Activated naive CD4-positive, alpha-beta T cell treated with anti-CD3 and anti-CD28 coated beads for 36 hours (primary cell): ENCODE measurements at regions not wholly inside any gene's neighbourhood (a gene's known extent, or its start where the extent isn't known, plus 50 kb on each side); places are given as distances from the start of the nearest gene placed in this dataset.
A peak's percentile ranks its signal among the peaks of the same experiment; 100 is the strongest.

Experiments used
- CTCF ChIA-PET: fragments of 350-600 bp; sonication (Branson Sonifier 250); formaldehyde crosslinking; loops from one replicate; lab custom pipeline; 2021; ENCODE audit warnings: antibody characterized with exemption; lab: Charles Lee
- DNase-seq: peaks from one replicate; pipeline ENCODE4 v3.0.0-alpha.2; 2020
- H3K27ac Mint-ChIP-seq: one replicate; pipeline ENCODE4 v1.8.0; 2021; ENCODE audit warnings: mild to moderate bottlenecking, mixed read lengths
- H3K27me3 Mint-ChIP-seq: one replicate; pipeline ENCODE4 v1.8.0; 2021; ENCODE audit warnings: low read depth, mixed read lengths
- H3K36me3 Mint-ChIP-seq: one replicate; pipeline ENCODE4 v1.8.0; 2021; ENCODE audit warnings: low read depth, mixed read lengths
- H3K4me1 Mint-ChIP-seq: one replicate; pipeline ENCODE4 v1.8.0; 2021; ENCODE audit warnings: low read depth, mixed read lengths
- H3K4me3 Mint-ChIP-seq: one replicate; pipeline ENCODE4 v1.8.0; 2021; ENCODE audit warnings: mild to moderate bottlenecking, moderate library complexity, mixed read lengths
- H3K9me3 Mint-ChIP-seq: one replicate; pipeline ENCODE4 v1.8.0; 2021; ENCODE audit warnings: mixed read lengths
- intact Hi-C: fragments of 100-400 bp; cut with micrococcal nuclease; formaldehyde crosslinking; loops from one replicate; pipeline ENCODE4 v1.15.1; 2023

DNA sequence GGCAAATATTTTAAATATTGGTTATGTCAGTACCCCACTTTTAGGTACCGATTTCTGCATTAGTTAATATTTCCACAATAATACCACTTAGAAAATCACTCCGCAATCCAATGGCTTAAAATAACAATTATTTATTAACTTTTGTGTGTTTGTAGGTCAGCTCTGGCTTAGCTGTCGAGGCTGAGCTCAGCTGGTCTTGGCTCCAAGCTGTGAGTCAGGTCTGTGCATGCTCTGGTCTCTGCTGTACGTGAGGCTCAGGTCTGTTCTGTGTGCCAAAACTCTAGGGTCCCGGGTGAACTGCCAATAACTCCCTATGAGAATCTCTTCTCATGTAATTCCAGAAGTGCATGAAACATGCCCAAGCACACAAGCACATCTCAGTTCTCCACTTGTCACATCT lies 245.8 kb upstream of the GK2 start:
- H3K4me3 Mint-ChIP-seq: no peak overlapping the region
- DNase-seq: no peak
- H3K36me3 Mint-ChIP-seq: no peaks in the 10 kb centered on the region
- H3K9me3 Mint-ChIP-seq: peaks cover 2% of the 10 kb centered on the region
- intact Hi-C loops: no loop called here
- H3K4me1 Mint-ChIP-seq: peaks cover 3% of the 10 kb centered on the region
- CTCF ChIA-PET: no interaction called here
- H3K27ac Mint-ChIP-seq: no peak overlapping the region
- H3K27me3 Mint-ChIP-seq: no peaks in the 10 kb centered on the region

DNA sequence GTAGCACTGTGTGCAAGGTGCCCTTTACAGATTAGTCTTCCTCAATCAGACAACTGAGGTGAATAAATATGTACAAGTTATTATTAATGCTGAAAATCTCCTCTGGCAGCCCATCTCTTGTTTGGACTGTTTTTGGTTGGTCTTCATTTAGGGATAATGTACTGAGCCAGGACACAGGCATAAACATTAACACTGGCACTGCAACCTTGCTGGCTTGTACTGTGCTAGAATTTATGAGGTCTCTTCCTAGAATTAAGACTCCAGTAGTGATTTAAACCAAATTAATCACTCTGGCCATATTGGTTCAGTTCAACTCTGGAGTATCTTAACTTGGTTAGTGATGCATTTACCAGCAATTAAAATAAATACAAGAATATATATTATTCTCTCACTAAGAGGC lies 244.7 kb upstream of the GK2 start:
- H3K4me1 Mint-ChIP-seq: peaks cover 3% of the 10 kb centered on the region
- H3K4me3 Mint-ChIP-seq: no peak overlapping the region
- CTCF ChIA-PET: no interaction called here
- peaks cover 2% of the 10 kb centered on the region for H3K9me3 Mint-ChIP-seq
- no peak for DNase-seq
- H3K27ac Mint-ChIP-seq: no peak overlapping the region
- H3K36me3 Mint-ChIP-seq: no peaks in the 10 kb centered on the region
- intact Hi-C loops: no loop called here
- peaks cover 2% of the 10 kb centered on the region for H3K27me3 Mint-ChIP-seq

DNA sequence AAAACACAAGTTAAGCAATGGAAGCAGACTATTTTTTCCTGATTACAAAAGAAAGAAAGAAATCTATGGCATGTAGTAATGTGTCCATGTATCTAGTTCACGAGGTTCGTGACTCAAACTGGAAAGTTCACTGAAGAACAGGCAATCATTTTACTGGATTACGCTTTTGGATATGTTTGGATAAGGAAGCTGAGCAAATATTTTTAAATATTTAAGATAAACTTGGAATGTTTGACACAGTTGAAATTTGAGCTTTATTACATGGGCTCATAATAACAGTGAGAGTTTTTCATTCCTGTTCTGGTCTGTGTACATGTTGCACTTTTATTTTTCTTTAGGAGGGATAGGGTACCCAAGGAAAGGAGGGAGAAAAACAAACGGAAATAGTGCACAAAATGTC lies 244.2 kb upstream of the GK2 start:
- peaks cover 2% of the 10 kb centered on the region for H3K27me3 Mint-ChIP-seq
- H3K27ac Mint-ChIP-seq: no peak overlapping the region
- DNase-seq: no peak
- H3K9me3 Mint-ChIP-seq: peaks cover under 1% of the 10 kb centered on the region
- no peak overlapping the region for H3K4me3 Mint-ChIP-seq
- peaks cover 3% of the 10 kb centered on the region for H3K4me1 Mint-ChIP-seq
- no peaks in the 10 kb centered on the region for H3K36me3 Mint-ChIP-seq
- CTCF ChIA-PET: no interaction called here
- intact Hi-C loops: no loop called here

DNA sequence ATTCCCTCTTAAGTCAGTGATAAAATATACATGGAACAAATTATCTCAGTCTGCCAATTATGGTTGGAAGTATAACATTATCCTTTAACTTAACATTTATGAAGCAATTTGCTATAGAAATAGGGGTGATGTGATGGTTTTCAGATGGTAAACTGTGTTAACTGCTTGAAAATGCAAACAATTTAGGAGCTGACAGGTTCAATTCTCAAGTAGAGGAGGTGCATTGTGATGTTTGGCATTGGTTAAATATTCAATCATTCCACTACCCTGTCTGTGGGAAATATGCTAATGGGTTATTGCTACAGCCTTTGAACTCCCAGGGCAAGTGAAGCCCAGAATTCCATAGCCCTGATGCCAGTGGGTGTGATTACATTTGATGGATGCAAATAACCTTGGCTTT lies 243.4 kb upstream of the GK2 start:
- CTCF ChIA-PET: no interaction called here

DNA sequence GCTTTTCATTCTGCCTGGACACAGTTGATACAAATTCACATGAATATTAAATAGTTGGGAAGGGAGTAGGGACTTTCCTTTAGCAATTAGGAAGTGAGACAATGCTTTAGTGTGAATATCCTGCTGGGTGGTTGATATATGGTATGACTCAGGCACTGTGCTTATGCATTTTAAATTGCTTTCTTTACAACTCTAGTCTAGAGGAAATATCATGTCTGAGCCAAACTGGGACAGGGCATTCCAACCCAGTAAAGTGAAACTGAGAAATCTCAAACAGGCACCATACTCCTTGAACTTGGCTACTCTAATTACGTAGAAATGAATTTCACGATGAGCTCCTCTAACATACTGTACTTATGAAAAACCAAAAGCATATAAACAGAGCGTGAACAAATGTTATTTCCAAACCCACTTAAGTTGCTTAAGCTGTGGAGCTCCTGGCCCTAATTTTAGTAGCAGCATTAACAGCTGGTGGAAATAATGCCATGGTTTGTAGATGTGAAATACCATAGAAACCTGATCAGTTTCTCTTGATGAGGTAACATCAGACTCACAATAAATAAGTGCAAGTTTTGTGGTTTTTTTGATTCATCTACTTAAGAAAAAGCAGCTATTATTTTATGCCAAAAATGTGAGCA lies 242.9 kb upstream of the GK2 start:
- H3K36me3 Mint-ChIP-seq: no peaks in the 10 kb centered on the region
- H3K27ac Mint-ChIP-seq: no peak overlapping the region
- H3K9me3 Mint-ChIP-seq: no peaks in the 10 kb centered on the region
- peaks cover 2% of the 10 kb centered on the region for H3K27me3 Mint-ChIP-seq
- intact Hi-C loops: no loop called here
- CTCF ChIA-PET: no interaction called here
- no peak for DNase-seq
- H3K4me1 Mint-ChIP-seq: peaks cover 3% of the 10 kb centered on the region
- no peak overlapping the region for H3K4me3 Mint-ChIP-seq

More for the DNA sequence above, 243.4 kb upstream of the GK2 start:
- H3K9me3 Mint-ChIP-seq: no peaks in the 10 kb centered on the region
- H3K27ac Mint-ChIP-seq: no peak overlapping the region
- H3K4me1 Mint-ChIP-seq: peaks cover 3% of the 10 kb centered on the region
- H3K27me3 Mint-ChIP-seq: peaks cover 2% of the 10 kb centered on the region
- H3K36me3 Mint-ChIP-seq: no peaks in the 10 kb centered on the region
- intact Hi-C loops: no loop called here
- no peak overlapping the region for H3K4me3 Mint-ChIP-seq
- no peak for DNase-seq

DNA sequence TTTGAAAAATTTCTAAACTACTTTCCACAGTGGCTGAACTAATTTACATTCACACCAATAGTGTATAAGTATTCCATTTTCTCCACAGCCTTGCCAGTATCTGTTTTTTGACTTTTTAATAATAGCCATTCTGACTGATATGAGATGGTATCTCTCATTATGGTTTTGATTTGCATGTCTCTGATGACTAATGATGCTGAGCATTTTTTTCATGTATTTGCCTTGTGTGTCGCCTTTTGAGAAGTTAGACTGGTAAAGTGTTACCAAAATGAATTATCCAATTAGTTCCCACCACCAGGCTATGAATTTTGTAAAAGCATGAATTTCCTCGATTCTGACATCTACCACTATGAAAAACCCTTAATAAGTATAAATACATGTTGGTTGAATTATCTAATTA lies 242.2 kb upstream of the GK2 start:
- H3K4me1 Mint-ChIP-seq: peaks cover 3% of the 10 kb centered on the region
- no peaks in the 10 kb centered on the region for H3K9me3 Mint-ChIP-seq
- H3K36me3 Mint-ChIP-seq: no peaks in the 10 kb centered on the region
- no peak overlapping the region for H3K27ac Mint-ChIP-seq
- H3K4me3 Mint-ChIP-seq: no peak overlapping the region
- intact Hi-C loops: no loop called here
- CTCF ChIA-PET: no interaction called here
- H3K27me3 Mint-ChIP-seq: peaks cover 2% of the 10 kb centered on the region
- no peak for DNase-seq

DNA sequence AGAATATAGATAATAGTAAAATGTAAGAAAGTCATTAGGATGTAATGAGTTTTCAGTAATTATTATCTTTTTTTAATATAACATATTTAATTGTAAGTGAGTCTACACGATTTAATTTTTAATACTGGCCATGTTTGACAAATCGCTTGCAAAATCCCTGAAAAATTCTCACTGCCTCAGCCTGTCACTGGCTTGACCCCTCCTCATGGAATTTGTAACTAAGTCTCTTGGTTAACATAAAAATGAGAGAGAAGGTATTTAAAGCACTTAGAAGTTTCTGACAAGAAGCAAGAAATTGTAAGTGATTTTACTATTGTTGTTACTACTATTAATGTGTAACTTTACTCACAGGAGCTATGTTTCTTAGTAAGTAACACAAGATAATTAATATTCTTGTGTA lies 237.9 kb upstream of the GK2 start:
- H3K9me3 Mint-ChIP-seq: no peaks in the 10 kb centered on the region
- CTCF ChIA-PET: no interaction called here
- H3K27ac Mint-ChIP-seq: no peak overlapping the region

DNA sequence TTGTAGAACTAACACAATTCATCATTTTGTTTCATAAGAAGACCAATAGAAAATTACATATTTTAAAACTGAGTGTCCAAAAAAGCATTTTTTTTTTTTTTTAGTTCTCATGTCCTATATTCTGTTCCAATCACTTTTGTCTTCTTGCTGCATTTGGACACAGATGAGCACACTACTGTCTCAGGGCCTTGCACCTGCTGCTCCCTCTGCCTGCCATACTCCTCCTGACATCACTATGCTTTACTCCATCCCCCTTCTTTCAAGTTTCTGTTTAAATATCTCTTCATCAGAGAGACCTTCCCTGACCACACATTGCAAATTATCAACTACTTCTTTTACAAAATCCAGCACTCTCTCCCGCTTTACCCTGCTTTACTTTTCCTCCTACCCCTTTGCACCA lies 230.7 kb upstream of the GK2 start:
- Mint-ChIP-seq H3K27me3 (peaks cover 2% of the 10 kb centered on the region), H3K9me3 (no peaks in the 10 kb centered on the region), H3K4me1 (no peaks in the 10 kb centered on the region), H3K4me3 (no peak overlapping the region), H3K36me3 (no peaks in the 10 kb centered on the region), H3K27ac (no peak overlapping the region)
- no peak for DNase-seq
- CTCF ChIA-PET: interaction anchor here (0.6 kb wide), 1 partner anchor 36 kb away, joined by 3 read pairs; no protein-coding TSS in a partner anchor
- intact Hi-C loops: no loop called here

More for the DNA sequence above, 237.9 kb upstream of the GK2 start:
- Mint-ChIP-seq H3K27me3 (peaks cover 4% of the 10 kb centered on the region), H3K36me3 (no peaks in the 10 kb centered on the region), H3K4me3 (no peak overlapping the region), H3K4me1 (peaks cover 3% of the 10 kb centered on the region)
- intact Hi-C loops: no loop called here
- DNase-seq: no peak

DNA sequence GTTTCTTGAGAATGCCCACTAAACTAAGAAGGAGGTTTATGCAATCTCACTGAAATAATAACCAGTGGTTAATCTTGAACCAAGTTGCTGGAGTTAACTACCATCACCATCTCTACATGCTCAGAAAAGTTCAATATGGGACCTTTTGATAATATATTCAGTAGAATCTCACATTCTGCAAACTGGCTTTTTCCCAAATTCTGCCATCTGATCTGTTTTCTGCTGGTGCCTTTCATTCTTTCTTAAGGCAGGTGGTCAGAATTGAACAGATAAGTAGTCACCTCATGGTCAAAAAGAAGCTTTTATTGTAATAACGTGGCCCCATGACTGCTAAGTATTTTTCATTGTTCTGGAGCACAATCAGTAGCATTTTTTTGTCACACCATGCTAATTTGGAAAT lies 229.0 kb upstream of the GK2 start:
- H3K27ac Mint-ChIP-seq: no peak overlapping the region
- H3K9me3 Mint-ChIP-seq: no peaks in the 10 kb centered on the region
- intact Hi-C loops: no loop called here
- CTCF ChIA-PET: interaction anchor here (0.5 kb wide), 1 partner anchor 123 kb away, joined by 3 read pairs; no protein-coding TSS in a partner anchor
- no peak for DNase-seq
- no peak overlapping the region for H3K4me3 Mint-ChIP-seq
- no peaks in the 10 kb centered on the region for H3K4me1 Mint-ChIP-seq
- no peaks in the 10 kb centered on the region for H3K36me3 Mint-ChIP-seq
- peaks cover 1% of the 10 kb centered on the region for H3K27me3 Mint-ChIP-seq

DNA sequence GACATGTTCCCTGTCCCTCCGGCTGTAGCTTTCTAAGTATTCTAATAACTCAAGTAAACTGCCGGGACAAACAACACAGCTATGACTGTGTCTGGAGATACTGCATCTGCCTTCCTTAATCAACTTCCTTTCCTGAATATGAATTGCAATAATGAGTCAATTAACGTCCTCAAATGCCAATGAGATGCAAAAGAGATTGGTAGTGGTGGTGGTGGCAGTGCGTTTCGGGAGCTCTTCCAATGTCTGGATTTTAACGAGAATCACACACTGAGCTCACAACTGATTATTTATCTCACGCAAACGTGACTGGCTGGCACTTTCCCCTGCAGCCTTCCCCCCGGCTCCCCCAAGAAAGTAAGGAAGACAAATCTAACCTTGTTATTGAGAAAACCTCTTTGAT lies 226.1 kb upstream of the GK2 start:
- CTCF ChIA-PET: no interaction called here
- intact Hi-C loops: no loop called here
- Mint-ChIP-seq H3K27me3 (no peaks in the 10 kb centered on the region), H3K9me3 (no peaks in the 10 kb centered on the region), H3K4me3 (no peak overlapping the region), H3K27ac (no peak overlapping the region), H3K36me3 (no peaks in the 10 kb centered on the region), H3K4me1 (no peaks in the 10 kb centered on the region)
- DNase-seq: no peak

DNA sequence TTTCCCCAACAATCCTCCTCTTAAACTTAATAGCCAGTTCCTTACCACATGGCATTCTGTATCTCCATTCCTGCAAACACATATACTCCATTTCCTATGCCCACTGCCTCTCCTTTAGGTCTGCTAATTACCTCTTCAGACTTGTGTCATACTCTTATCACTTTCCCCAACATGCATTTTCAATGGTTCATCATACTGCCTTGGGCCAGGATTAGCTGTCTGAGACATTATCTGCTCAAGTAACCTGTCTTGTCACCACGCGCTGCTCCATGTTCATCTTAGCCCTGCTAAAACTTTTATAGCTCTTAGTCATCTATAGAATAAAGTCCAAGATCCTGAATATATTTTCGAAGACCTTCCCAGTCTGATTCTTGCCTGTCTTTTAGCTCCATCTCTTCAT lies 224.1 kb upstream of the GK2 start:
- DNase-seq: no peak
- Mint-ChIP-seq H3K9me3 (no peaks in the 10 kb centered on the region), H3K27me3 (no peaks in the 10 kb centered on the region), H3K4me1 (no peaks in the 10 kb centered on the region), H3K36me3 (no peaks in the 10 kb centered on the region), H3K4me3 (no peak overlapping the region), H3K27ac (no peak overlapping the region)
- intact Hi-C loops: no loop called here
- CTCF ChIA-PET: no interaction called here

DNA sequence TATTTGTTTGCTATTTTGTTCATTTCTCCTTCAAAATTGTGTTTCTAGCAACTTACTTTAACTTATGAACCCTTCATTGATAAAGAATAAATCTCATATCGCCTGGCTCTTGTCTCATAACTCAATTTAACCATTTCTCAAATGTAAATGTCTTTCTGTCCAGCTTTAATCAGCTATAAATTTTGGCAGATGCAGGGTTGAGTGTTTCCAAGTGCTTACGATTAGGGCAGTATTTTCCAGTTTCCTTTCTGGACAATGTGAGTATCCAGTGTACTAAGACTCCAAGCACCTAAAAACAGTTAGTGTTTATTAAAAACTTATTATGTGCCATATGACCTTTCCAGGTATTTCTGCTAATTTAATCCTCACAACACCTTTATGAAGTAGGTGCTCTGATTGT lies 218.6 kb upstream of the GK2 start:
- no peak overlapping the region for H3K27ac Mint-ChIP-seq

DNA sequence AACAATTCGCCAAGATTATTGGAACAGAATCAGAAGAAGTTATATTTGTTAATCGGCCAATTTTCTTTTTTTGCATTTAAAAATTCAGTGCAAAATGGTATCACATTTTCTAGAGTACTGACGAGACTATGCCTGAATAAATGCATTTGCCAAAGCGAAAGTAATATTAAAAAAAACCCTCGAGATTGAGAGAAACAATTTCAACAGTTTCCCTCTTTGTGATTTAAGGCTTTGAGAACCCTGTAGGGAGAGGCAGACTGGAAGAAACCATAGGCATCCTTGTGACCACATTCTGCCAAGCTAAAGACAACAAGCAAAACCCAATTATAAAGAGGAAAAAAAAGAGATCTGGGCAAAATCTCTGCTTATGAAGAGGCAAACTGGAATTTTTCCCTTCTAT lies 218.1 kb upstream of the GK2 start:
- intact Hi-C loops: no loop called here
- Mint-ChIP-seq H3K4me1 (no peaks in the 10 kb centered on the region), H3K9me3 (no peaks in the 10 kb centered on the region), H3K27me3 (no peaks in the 10 kb centered on the region), H3K27ac (no peak overlapping the region), H3K4me3 (peak overlapping the region; percentile 3), H3K36me3 (no peaks in the 10 kb centered on the region)
- CTCF ChIA-PET: interaction anchor here (0.5 kb wide), 1 partner anchor 9 kb away, joined by 3 read pairs; no protein-coding TSS in a partner anchor
- no peak for DNase-seq

More for the DNA sequence above, 218.6 kb upstream of the GK2 start:
- no peaks in the 10 kb centered on the region for H3K27me3 Mint-ChIP-seq
- no peaks in the 10 kb centered on the region for H3K9me3 Mint-ChIP-seq
- CTCF ChIA-PET: interaction anchor here (0.5 kb wide), 1 partner anchor 8 kb away, joined by 3 read pairs; no protein-coding TSS in a partner anchor
- no peaks in the 10 kb centered on the region for H3K4me1 Mint-ChIP-seq
- intact Hi-C loops: no loop called here
- H3K4me3 Mint-ChIP-seq: no peak overlapping the region
- H3K36me3 Mint-ChIP-seq: no peaks in the 10 kb centered on the region
- no peak for DNase-seq
